ENCODE measurements at regions not wholly inside any gene's neighbourhood (a gene's known extent, or its start where the extent isn't known, plus 50 kb on each side); places are given as distances from the start of the nearest gene placed in this dataset.
"Not testable (repeated sequence)": the region's sequence is repeated elsewhere in the genome, so short reads cannot be mapped to it uniquely, and the experiment has no call there.

GRCh38 chr16:65312071-65312470 is 190.2 kb upstream of the CDH11 start:
- peak; percentile 24 to 49 for DNase-seq (ENCODE audit: low read depth in 2 of 2)

GRCh38 chr16:65310491-65310890 is 188.6 kb upstream of the CDH11 start:
- DNase-seq (ENCODE audit: low read depth in 2 of 2) = peak; percentile 34 to 41
- not testable (repeated sequence) for H3K4me3 ChIP-seq (replicated peaks in 1 of 2; ENCODE audit: low read depth in 2 of 2, low read length in 2 of 2)

More at GRCh38 chr16:65312071-65312470, 190.2 kb upstream of the CDH11 start:
- no peak overlapping the region for H3K4me3 ChIP-seq (replicated peaks in 1 of 2; ENCODE audit: low read depth in 2 of 2, low read length in 2 of 2)
- TF ChIP-seq CTCF (IDR thresholded peaks at IDR 0.05; ENCODE audit: low read depth, low read length) = no peak

GRCh38 chr16:65309354-65309753 is 187.5 kb upstream of the CDH11 start:
- DNase-seq (ENCODE audit: low read depth in 2 of 2) = no peak
- no peak overlapping the region for H3K4me3 ChIP-seq (replicated peaks in 1 of 2; ENCODE audit: low read depth in 2 of 2, low read length in 2 of 2)
- TF ChIP-seq CTCF (IDR thresholded peaks at IDR 0.05; ENCODE audit: low read depth, low read length) = no peak

- H3K4me3 ChIP-seq (replicated peaks in 1 of 2; ENCODE audit: low read depth in 2 of 2, low read length in 2 of 2) = no peak overlapping the region
- no peak for DNase-seq (ENCODE audit: low read depth in 2 of 2)
- no peak for TF ChIP-seq CTCF (IDR thresholded peaks at IDR 0.05; ENCODE audit: low read depth, low read length)
These were observed 186.6 kb upstream of the CDH11 start for GRCh38 chr16:65308506-65308905.

GRCh38 chr16:65307286-65307685 is 185.4 kb upstream of the CDH11 start:
- TF ChIP-seq CTCF (IDR thresholded peaks at IDR 0.05; ENCODE audit: low read depth, low read length) = no peak
- no peak overlapping the region for H3K4me3 ChIP-seq (replicated peaks in 1 of 2; ENCODE audit: low read depth in 2 of 2, low read length in 2 of 2)
- no peak for DNase-seq (ENCODE audit: low read depth in 2 of 2)

GRCh38 chr16:65306722-65307121 is 184.9 kb upstream of the CDH11 start:
- TF ChIP-seq CTCF (IDR thresholded peaks at IDR 0.05; ENCODE audit: low read depth, low read length) = no peak
- no peak overlapping the region for H3K4me3 ChIP-seq (replicated peaks in 1 of 2; ENCODE audit: low read depth in 2 of 2, low read length in 2 of 2)
- DNase-seq (ENCODE audit: low read depth in 2 of 2) = no peak

GRCh38 chr16:65306300-65306699 is 184.4 kb upstream of the CDH11 start:
- TF ChIP-seq CTCF (IDR thresholded peaks at IDR 0.05; ENCODE audit: low read depth, low read length) = no peak
- no peak overlapping the region for H3K4me3 ChIP-seq (replicated peaks in 1 of 2; ENCODE audit: low read depth in 2 of 2, low read length in 2 of 2)
- DNase-seq (ENCODE audit: low read depth in 2 of 2) = no peak

Measured in cardiac fibroblast (primary cell).